ENCODE measurements at regions not wholly inside any gene's neighbourhood (a gene's known extent, or its start where the extent isn't known, plus 50 kb on each side); places are given as distances from the start of the nearest gene placed in this dataset.

DNA sequence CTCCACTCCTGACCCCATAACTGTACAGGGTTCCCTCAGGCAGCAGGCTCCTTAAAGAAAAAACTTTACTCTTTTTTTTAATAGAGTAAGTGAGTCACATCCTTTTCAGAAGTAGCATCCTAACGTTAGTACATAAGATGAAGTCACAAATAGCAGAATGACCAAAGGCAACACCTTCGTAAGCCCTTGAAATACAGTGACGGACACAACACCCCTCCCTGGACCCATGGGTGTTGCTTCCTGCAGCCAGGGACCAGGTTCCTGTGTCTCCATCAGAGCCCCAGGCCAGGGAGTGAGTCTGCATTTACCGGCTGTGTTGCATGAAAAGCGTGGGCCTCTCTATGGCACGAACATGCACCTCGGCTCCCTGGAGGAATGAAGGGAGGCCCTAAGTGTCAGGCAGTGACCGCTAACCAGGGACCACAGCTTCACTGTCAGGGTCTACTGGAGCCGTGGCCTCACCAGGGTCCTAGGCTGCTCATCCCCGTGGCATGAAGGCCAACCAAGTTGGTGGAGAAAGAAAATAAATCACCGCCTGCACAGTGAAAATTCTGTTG, 340.0 kb upstream of the SFSWAP start (continued):
- TF ChIP-seq, protein P1, sequence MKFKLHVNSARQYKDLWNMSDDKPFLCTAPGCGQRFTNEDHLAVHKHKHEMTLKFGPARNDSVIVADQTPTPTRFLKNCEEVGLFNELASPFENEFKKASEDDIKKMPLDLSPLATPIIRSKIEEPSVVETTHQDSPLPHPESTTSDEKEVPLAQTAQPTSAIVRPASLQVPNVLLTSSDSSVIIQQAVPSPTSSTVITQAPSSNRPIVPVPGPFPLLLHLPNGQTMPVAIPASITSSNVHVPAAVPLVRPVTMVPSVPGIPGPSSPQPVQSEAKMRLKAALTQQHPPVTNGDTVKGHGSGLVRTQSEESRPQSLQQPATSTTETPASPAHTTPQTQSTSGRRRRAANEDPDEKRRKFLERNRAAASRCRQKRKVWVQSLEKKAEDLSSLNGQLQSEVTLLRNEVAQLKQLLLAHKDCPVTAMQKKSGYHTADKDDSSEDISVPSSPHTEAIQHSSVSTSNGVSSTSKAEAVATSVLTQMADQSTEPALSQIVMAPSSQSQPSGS (IDR thresholded peaks at IDR 0.05; ENCODE audit: low read length), result no peak
- no peak for TF ChIP-seq FOSL1 (IDR thresholded peaks at IDR 0.05; ENCODE audit: insufficient read depth, low read depth, low read length)

All from H1 (cell line).